ENCODE measurements at regions not wholly inside any gene's neighbourhood (a gene's known extent, or its start where the extent isn't known, plus 50 kb on each side); places are given as distances from the start of the nearest gene placed in this dataset.
A peak's percentile ranks its signal among the peaks of the same experiment; 100 is the strongest.

DNA sequence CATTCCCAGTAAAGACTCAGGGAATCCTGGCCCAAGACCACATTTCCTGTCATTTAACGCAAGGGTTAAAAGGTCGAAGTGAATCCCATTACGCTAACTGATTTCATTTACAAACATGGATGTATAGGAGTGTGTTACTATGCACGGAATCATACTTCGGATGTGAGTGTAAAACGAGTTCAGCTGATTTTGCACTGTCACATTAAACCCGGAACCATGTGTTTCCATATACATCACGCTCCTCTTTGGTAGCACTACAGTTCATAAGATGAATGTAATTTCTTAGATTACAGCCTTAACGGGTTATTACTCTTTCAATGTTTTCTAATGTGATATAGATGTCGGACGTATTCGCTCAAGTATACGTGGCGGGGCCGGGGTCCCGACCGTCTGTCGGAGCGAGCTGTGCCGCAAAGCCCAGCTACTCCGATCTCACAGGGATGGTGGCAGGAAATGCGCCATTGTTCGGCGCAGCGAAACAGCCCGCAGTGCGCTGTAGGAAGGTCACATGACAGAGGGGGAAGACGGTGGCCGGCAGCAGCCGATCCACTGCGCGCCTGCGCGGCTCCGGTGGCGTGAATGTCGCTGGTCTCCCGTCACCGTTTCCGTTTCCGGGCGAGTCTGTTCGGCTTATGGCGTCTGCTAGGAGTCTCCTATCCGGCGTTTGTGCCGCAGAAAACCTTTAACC lies 97.3 kb downstream of the NPAP1 start:
- in situ Hi-C loops (cut with MboI; ENCODE audit: low sequenced_read_pairs), result no loop called here
- Histone ChIP-seq H4K20me1 (ENCODE audit: insufficient read depth, low read length) (no peaks in the 10 kb centered on the region), H2AFZ (replicated peaks; ENCODE audit: low read length, poor library complexity) (peak overlapping the region; percentile 90), H3K27me3 (ENCODE audit: control insufficient read depth, insufficient read depth, low read length) (no peaks in the 10 kb centered on the region), H3K4ac (ENCODE audit: low read depth, low read length) (peak overlapping the region; percentile 36; the same call in 1 of the 2 replicates), H4K8ac (ENCODE audit: low read depth in 2 of 2, low read length in 2 of 2) (peak overlapping the region; percentile 97), H3K56ac (ENCODE audit: extremely low read depth, insufficient read depth, low read length) (peak overlapping the region; percentile 43; the same call in 1 of the 2 replicates), H2AK9ac (replicated peaks; ENCODE audit: low read depth, low read length, poor library complexity) (no peak overlapping the region), H3K79me1 (ENCODE audit: low read depth in 1 of 2, low read length in 2 of 2) (no peaks in the 10 kb centered on the region), H3K23ac (ENCODE audit: low read depth, low read length) (no peak overlapping the region), H2BK15ac (ENCODE audit: low read depth, low read length) (no peak overlapping the region), H4K5ac (ENCODE audit: low read depth, low read length) (peak overlapping the region; percentile 98), H3K9me3 (ENCODE audit: control insufficient read depth, insufficient read depth, low read length) (peaks cover 5% of the 10 kb centered on the region), H2AK5ac (ENCODE audit: low read depth, low read length) (no peak overlapping the region), H4K91ac (ENCODE audit: insufficient read depth, low read depth, low read length) (0 out of 2 replicates have a peak overlapping the region, but pooled peaks have one; percentile 52), H3K14ac (replicated peaks; ENCODE audit: low read depth, low read length) (no peak overlapping the region), H2BK120ac (ENCODE audit: low read depth, low read length) (no peak overlapping the region; the same call in 1 of the 2 replicates), H2BK5ac (ENCODE audit: low read depth, low read length, poor library complexity, severe bottlenecking) (peak overlapping the region; percentile 50), H3K4me2 (ENCODE audit: low read depth, low read length) (peak overlapping the region; percentile 95), H3K9me1 (ENCODE audit: insufficient read depth, low read length) (no peaks in the 10 kb centered on the region), H3K9ac (ENCODE audit: low read depth, low read length) (peak overlapping the region; percentile 67), H3K27ac (ENCODE audit: insufficient read depth, low read length) (peak overlapping the region; percentile 93), H3K18ac (ENCODE audit: low read depth, low read length) (peak overlapping the region; percentile 66; the same call in 1 of the 2 replicates), H3K36me3 (ENCODE audit: control insufficient read depth, insufficient read depth, low read length) (no peaks in the 10 kb centered on the region), H3K4me3 (ENCODE audit: insufficient read depth, low read depth, low read length) (peak overlapping the region; percentile 88), H2BK20ac (ENCODE audit: low read depth, low read length) (no peak overlapping the region), H3K4me1 (ENCODE audit: control insufficient read depth, insufficient read depth, low read length) (no peaks in the 10 kb centered on the region)
- DNase-seq (peak; percentile 84), ATAC-seq (ENCODE audit: low read depth) (peak; percentile 98)
- WGBS, 2 experiments (ENCODE audit: extremely low coverage in 2 of 2, insufficient read length in 1 of 2), result 40% methylated on average over 18 of the region's 47 CpGs; no CpG with 5 or more reads in 1 of the 2 experiments
- BruUV-seq (replicated peaks), result no TSS peak
- ChIA-PET POLR2A (ENCODE audit: unreplicated experiment) (no interaction called here), CTCF (no interaction called here)
- intact Hi-C loops (cut with micrococcal nuclease), result no loop called here
- dilution Hi-C loops (cut with HindIII; ENCODE audit: low sequenced_read_pairs, unreplicated experiment), result no loop called here
- TF ChIP-seq FOS (IDR thresholded peaks at IDR 0.05; ENCODE audit: low read depth, low read length) (no peak), POLR2A (IDR thresholded peaks at IDR 0.05; ENCODE audit: low read depth, low read length) (peak; percentile 71; the same call in 1 of the 2 replicates)
- TF ChIP-seq, protein P1, sequence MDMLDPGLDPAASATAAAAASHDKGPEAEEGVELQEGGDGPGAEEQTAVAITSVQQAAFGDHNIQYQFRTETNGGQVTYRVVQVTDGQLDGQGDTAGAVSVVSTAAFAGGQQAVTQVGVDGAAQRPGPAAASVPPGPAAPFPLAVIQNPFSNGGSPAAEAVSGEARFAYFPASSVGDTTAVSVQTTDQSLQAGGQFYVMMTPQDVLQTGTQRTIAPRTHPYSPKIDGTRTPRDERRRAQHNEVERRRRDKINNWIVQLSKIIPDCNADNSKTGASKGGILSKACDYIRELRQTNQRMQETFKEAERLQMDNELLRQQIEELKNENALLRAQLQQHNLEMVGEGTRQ (IDR thresholded peaks at IDR 0.05; ENCODE audit: low read depth, low read length), result peak; percentile 89

Measured in IMR-90 (cell line).